ENCODE measurements at regions not wholly inside any gene's neighbourhood (a gene's known extent, or its start where the extent isn't known, plus 50 kb on each side); places are given as distances from the start of the nearest gene placed in this dataset.
"Not testable (repeated sequence)": the region's sequence is repeated elsewhere in the genome, so short reads cannot be mapped to it uniquely, and the experiment has no call there.

- H3K27me3 Mint-ChIP-seq (ENCODE audit: low read depth, poor library complexity): peaks cover 30% of the 10 kb centered on the region
- H3K4me1 Mint-ChIP-seq: peaks cover 69% of the 10 kb centered on the region
- no peak overlapping the region for H3K4me3 Mint-ChIP-seq
- no peak for TF ChIP-seq CTCF (IDR thresholded peaks at IDR 0.05)
- no peak overlapping the region for H3K27ac Mint-ChIP-seq
- no peaks in the 10 kb centered on the region for H3K9me3 Mint-ChIP-seq
- no peaks in the 10 kb centered on the region for H3K36me3 Mint-ChIP-seq (ENCODE audit: low read depth)
- DNase-seq: no peak
Observed at GRCh38 chr16:85532147-85532546, 81.0 kb upstream of the GSE1 start.

- not testable (repeated sequence) for H3K36me3 Mint-ChIP-seq (ENCODE audit: low read depth); DNase-seq; H3K9me3 Mint-ChIP-seq; H3K4me3 Mint-ChIP-seq; H3K27ac Mint-ChIP-seq
- peaks cover 31% of the 10 kb centered on the region for H3K27me3 Mint-ChIP-seq (ENCODE audit: low read depth, poor library complexity)
- peaks cover 68% of the 10 kb centered on the region for H3K4me1 Mint-ChIP-seq
Observed at GRCh38 chr16:85533593-85533992, 79.5 kb upstream of the GSE1 start.

- no peak overlapping the region for H3K4me3 Mint-ChIP-seq
- DNase-seq: no peak
Observed at GRCh38 chr16:85534536-85535351, 78.4 kb upstream of the GSE1 start.

GRCh38 chr16:85535352-85536072 lies 77.6 kb upstream of the GSE1 start:
- Mint-ChIP-seq H3K27me3 (ENCODE audit: low read depth, poor library complexity) (peaks cover 25% of the 10 kb centered on the region), H3K4me3 (no peak overlapping the region), H3K4me1 (peaks cover 56% of the 10 kb centered on the region), H3K27ac (peak overlapping the region; percentile 25), H3K36me3 (ENCODE audit: low read depth) (peaks cover 8% of the 10 kb centered on the region), H3K9me3 (peaks cover 12% of the 10 kb centered on the region)
- no peak for DNase-seq
- no peak for TF ChIP-seq CTCF (IDR thresholded peaks at IDR 0.05)

More at GRCh38 chr16:85534536-85535351, 78.4 kb upstream of the GSE1 start:
- Mint-ChIP-seq H3K27ac (no peak overlapping the region), H3K36me3 (ENCODE audit: low read depth) (peaks cover 4% of the 10 kb centered on the region), H3K4me1 (peaks cover 64% of the 10 kb centered on the region), H3K9me3 (peaks cover 4% of the 10 kb centered on the region), H3K27me3 (ENCODE audit: low read depth, poor library complexity) (peaks cover 31% of the 10 kb centered on the region)
- no peak for TF ChIP-seq CTCF (IDR thresholded peaks at IDR 0.05)

GRCh38 chr16:85536073-85536410 lies 77.1 kb upstream of the GSE1 start:
- Mint-ChIP-seq H3K27me3 (ENCODE audit: low read depth, poor library complexity) (peaks cover 25% of the 10 kb centered on the region), H3K36me3 (ENCODE audit: low read depth) (peaks cover 8% of the 10 kb centered on the region), H3K27ac (no peak overlapping the region), H3K9me3 (peaks cover 12% of the 10 kb centered on the region), H3K4me3 (no peak overlapping the region), H3K4me1 (peaks cover 55% of the 10 kb centered on the region)
- TF ChIP-seq CTCF (IDR thresholded peaks at IDR 0.05): no peak
- DNase-seq: no peak

- DNase-seq: no peak
- Mint-ChIP-seq H3K27me3 (ENCODE audit: low read depth, poor library complexity) (peaks cover 23% of the 10 kb centered on the region), H3K36me3 (ENCODE audit: low read depth) (peaks cover 8% of the 10 kb centered on the region), H3K4me3 (no peak overlapping the region), H3K9me3 (peaks cover 12% of the 10 kb centered on the region), H3K4me1 (peaks cover 55% of the 10 kb centered on the region), H3K27ac (no peak overlapping the region)
- TF ChIP-seq CTCF (IDR thresholded peaks at IDR 0.05): no peak
Observed at GRCh38 chr16:85536411-85537330, 76.5 kb upstream of the GSE1 start.

All from nephron progenitor cell (in vitro differentiated cells).